ENCODE measurements at regions not wholly inside any gene's neighbourhood (a gene's known extent, or its start where the extent isn't known, plus 50 kb on each side); places are given as distances from the start of the nearest gene placed in this dataset.

DNA sequence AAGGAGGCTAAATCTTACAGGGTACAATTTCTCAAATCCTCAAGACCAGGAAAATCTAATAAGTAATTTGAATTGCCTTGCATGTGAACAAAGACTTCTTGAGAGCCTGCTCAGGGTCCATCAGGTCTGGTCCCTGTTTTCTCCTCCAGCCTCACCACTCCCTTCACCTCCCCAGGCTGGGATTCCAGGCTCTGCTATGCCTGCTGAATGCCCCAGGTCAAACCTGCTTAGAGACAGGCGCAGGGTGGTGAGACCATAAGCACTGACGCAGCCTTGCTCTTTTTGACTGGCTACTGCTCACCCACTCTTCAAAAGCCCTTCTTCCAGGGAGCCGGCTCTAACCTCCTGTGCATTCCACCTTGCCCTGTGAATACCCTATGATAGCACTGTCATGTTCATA, 356.4 kb upstream of the ACVR2A start:
- Histone ChIP-seq H3K27ac (no peak overlapping the region), H3K4me3 (no peak overlapping the region), H3K4me1 (ENCODE audit: insufficient read depth) (no peaks in the 10 kb centered on the region), H3K9me3 (no peaks in the 10 kb centered on the region), H3K36me3 (no peaks in the 10 kb centered on the region), H3K27me3 (no peaks in the 10 kb centered on the region)
- WGBS, 3 donors, result 89 to 93% (median 93%) methylated on average over 3 of the region's 3 CpGs
- intact Hi-C loops (cut with DNase I), result no loop called here
- DNase-seq, result no peak
- TF ChIP-seq POLR2A (IDR thresholded peaks at IDR 0.05), result no peak

DNA sequence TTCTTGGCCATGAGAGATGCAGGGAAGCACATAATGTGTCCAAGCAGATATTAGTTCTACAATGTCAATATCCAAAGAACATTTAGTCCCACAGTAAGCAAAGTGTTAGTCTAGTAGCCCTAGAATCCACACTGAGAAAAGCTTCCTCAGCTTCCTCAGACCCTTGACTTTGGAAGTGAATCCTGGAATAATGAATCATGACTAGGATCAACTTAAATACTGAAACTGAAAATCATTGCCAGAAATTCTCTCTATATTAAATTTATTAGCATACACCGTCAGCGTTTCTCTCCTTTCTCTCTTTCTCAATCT, 356.9 kb upstream of the ACVR2A start:
- no peak overlapping the region for H3K4me3 ChIP-seq
- intact Hi-C loops (cut with DNase I), result no loop called here
- TF ChIP-seq EP300 (IDR thresholded peaks at IDR 0.05), result no peak
- H3K4me1 ChIP-seq (ENCODE audit: insufficient read depth), result no peaks in the 10 kb centered on the region
- WGBS, 3 donors, result 82 to 89% (median 87%) methylated on average over 2 of the region's 2 CpGs
- H3K27ac ChIP-seq, result no peak overlapping the region
- H3K36me3 ChIP-seq, result no peaks in the 10 kb centered on the region
- no peaks in the 10 kb centered on the region for H3K27me3 ChIP-seq
- DNase-seq, result no peak
- no peaks in the 10 kb centered on the region for H3K9me3 ChIP-seq

DNA sequence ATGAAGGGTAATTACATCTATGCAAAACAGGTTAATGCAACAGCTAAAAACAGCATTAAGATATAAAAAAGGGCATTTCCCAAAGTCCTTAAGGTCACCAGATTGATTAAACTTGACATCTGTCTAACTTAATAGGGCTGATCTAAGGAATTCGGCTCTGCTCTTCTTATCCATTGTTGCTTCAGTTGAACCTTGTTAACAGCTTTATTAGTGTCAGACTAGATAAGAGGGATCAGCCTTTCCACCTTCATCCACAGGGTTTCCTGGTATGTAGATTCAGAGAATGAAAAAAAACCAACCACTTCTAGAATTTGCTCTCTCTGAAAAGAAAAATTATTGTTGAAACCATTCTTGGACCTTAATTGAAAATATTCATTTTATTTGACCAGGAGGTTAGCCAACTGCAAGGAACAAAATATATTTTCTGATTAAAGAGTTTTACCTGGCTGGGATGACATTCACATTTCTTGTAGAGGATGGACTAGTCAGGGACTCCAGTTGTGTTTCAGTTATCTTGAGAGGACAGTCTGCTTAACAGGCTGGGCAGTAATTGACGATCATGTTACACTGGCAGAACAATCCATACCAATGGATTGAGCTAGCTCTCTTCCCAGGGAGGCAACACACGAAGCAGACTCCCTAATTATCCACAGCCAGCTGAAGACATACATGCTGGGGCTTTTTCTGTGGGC, 357.4 kb upstream of the ACVR2A start:
- no peaks in the 10 kb centered on the region for H3K9me3 ChIP-seq
- DNase-seq, result no peak
- no peaks in the 10 kb centered on the region for H3K36me3 ChIP-seq
- H3K27me3 ChIP-seq, result no peaks in the 10 kb centered on the region
- TF ChIP-seq, protein P1, sequence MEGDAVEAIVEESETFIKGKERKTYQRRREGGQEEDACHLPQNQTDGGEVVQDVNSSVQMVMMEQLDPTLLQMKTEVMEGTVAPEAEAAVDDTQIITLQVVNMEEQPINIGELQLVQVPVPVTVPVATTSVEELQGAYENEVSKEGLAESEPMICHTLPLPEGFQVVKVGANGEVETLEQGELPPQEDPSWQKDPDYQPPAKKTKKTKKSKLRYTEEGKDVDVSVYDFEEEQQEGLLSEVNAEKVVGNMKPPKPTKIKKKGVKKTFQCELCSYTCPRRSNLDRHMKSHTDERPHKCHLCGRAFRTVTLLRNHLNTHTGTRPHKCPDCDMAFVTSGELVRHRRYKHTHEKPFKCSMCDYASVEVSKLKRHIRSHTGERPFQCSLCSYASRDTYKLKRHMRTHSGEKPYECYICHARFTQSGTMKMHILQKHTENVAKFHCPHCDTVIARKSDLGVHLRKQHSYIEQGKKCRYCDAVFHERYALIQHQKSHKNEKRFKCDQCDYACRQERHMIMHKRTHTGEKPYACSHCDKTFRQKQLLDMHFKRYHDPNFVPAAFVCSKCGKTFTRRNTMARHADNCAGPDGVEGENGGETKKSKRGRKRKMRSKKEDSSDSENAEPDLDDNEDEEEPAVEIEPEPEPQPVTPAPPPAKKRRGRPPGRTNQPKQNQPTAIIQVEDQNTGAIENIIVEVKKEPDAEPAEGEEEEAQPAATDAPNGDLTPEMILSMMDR (IDR thresholded peaks at IDR 0.05), result no peak
- TF ChIP-seq POLR2A (IDR thresholded peaks at IDR 0.05), result no peak
- no peak for TF ChIP-seq EP300 (IDR thresholded peaks at IDR 0.05)
- no peak overlapping the region for H3K4me3 ChIP-seq
- no peak overlapping the region for H3K27ac ChIP-seq
- no peaks in the 10 kb centered on the region for H3K4me1 ChIP-seq (ENCODE audit: insufficient read depth)
- WGBS, 3 donors, result 45 to 55% (median 49%) methylated on average over 3 of the region's 3 CpGs
- intact Hi-C loops (cut with DNase I), result no loop called here

DNA sequence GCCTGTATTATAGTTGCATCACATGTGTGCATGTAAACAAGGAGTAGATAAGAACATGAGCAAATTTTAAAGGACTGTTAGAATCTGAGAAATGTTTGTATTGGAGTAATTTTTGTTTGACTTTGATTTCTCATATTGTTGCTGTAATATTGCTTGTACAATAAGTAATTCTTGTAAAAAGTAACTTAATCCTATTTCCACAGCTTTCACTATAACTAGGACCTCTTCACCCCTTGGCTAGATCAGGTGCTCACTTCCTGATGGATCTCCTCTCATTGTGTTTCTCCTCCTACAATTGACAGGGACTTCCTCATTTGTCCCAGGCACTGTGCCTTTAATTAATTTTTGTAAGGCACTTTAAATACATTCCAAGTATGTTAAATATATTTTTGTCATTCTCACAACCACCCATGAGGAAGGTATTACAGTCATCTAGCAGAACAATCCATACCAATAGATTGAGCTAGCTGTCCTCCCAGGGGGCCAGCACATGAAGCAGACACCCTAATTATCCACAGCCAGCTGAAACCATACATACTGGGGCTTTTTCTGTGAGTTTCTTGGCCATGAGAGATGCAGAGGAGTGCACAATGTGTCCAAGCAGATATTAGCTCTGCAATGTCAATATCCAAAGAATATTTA, 359.5 kb upstream of the ACVR2A start:
- TF ChIP-seq, protein P1 (IDR thresholded peaks at IDR 0.05), result no peak
- TF ChIP-seq POLR2A (IDR thresholded peaks at IDR 0.05), result no peak
- TF ChIP-seq EP300 (IDR thresholded peaks at IDR 0.05), result no peak
- H3K27me3 ChIP-seq, result no peaks in the 10 kb centered on the region
- H3K4me1 ChIP-seq (ENCODE audit: insufficient read depth), result no peaks in the 10 kb centered on the region
- intact Hi-C loops (cut with DNase I), result no loop called here
- no peak overlapping the region for H3K27ac ChIP-seq
- no peak overlapping the region for H3K4me3 ChIP-seq
- H3K9me3 ChIP-seq, result no peaks in the 10 kb centered on the region
- no peaks in the 10 kb centered on the region for H3K36me3 ChIP-seq
- no peak for DNase-seq

DNA sequence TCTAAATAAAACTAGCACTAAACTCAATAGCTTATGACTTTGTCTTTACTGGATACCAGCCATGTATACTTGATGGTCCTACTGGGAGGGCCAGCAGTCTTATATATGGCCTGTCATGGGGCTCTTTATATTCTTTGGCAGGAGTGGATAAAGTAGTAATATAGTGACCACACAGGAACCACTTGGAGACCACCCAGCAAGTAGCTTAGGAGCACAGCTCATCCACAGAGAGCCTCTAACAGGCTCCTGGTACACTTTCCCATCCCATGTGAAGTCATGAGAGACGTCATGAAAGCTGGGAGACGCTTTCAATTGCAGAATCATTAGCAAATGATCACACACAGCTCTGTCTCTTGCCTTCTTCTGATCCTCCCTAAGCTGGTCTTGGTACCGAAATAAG, 360.9 kb upstream of the ACVR2A start:
- H3K4me1 ChIP-seq (ENCODE audit: insufficient read depth), result no peaks in the 10 kb centered on the region
- no peaks in the 10 kb centered on the region for H3K27me3 ChIP-seq
- intact Hi-C loops (cut with DNase I), result no loop called here
- TF ChIP-seq, protein P1 (IDR thresholded peaks at IDR 0.05), result no peak
- TF ChIP-seq POLR2A (IDR thresholded peaks at IDR 0.05) (no peak), EP300 (IDR thresholded peaks at IDR 0.05) (no peak)
- no peaks in the 10 kb centered on the region for H3K9me3 ChIP-seq
- WGBS, 3 donors, result 65 to 75% (median 75%) methylated on average over 3 of the region's 3 CpGs
- H3K27ac ChIP-seq, result no peak overlapping the region
- no peaks in the 10 kb centered on the region for H3K36me3 ChIP-seq
- no peak overlapping the region for H3K4me3 ChIP-seq
- DNase-seq, result no peak
